NCI-H1694 (cell line): ENCODE measurements at regions not wholly inside any gene's neighbourhood (a gene's known extent, or its start where the extent isn't known, plus 50 kb on each side); places are given as distances from the start of the nearest gene placed in this dataset.

ENCODE experiments used
- DNase-seq: peaks from one replicate; lab custom pipeline; 2025; lab: John Stamatoyannopoulos, UW

DNA sequence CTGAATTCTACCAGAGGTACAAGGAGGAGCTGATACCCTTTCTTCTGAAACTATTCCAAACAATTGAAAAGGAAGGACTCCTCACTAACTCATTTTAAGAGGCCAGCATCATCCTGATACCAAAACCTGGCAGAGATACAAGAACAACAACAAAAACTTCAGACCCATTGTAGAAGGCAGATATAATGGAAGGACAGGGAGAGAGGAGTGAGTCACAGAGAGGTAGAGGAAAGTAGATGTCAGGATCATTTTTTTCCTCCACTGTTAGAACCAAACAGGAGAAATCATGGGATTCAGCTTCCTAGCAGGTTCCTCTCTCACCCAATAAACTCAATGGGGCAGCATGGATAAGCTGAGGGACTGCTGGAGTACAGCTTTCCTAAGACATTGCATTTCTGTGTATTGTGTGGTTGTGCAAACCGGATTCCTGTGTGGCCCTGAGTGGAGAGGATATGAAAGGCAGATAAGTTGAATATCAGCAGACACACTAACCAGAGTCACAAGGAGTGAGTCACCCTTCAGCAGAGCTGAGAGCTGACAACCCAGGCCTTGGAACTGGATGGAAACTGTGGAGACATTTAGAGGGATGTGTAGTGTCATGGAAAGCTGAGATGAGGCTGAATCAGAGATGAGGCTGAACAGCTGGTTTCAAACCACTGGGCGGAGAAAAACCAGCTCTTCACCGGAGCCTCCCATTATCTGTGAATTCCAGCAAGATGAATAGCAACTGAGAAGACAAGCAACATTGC lies 60.9 kb upstream of the MMADHC start:
- DNase-seq = no peak

- no peak for DNase-seq
These were observed 57.8 kb upstream of the MMADHC start for GRCh38 chr2:149645391-149645790.
